OCI-LY7 (cell line): ENCODE measurements at regions not wholly inside any gene's neighbourhood (a gene's known extent, or its start where the extent isn't known, plus 50 kb on each side); places are given as distances from the start of the nearest gene placed in this dataset.

Experiments used
- BruUV-seq: library from RNA; stranded (reverse); fragments of 400-500 nt; replicated peaks from 2 replicates; lab custom pipeline; 2021; lab: Mats Ljungman, UMichigan
- CTCF ChIA-PET: fragments of 300-600 bp; sonication (Branson Sonifier 250); formaldehyde crosslinking; loops from one replicate; lab custom pipeline; 2022; ENCODE audit warnings: antibody characterized with exemption; ENCODE audit not compliant: unreplicated experiment; lab: Charles Lee
- POLR2A ChIA-PET: fragments of 300-600 bp; sonication (Branson Sonifier 250); formaldehyde crosslinking; loops from one replicate; lab custom pipeline; 2022; ENCODE audit warnings: antibody characterized with exemption; lab: Charles Lee
- DNase-seq: peaks from one replicate; pipeline ENCODE4 v3.0.0-alpha.2; 2015; ENCODE audit warnings: low spot score
- H2AFZ ChIP-seq: fragments of 200-600 bp; sonication (generic), shearing (Covaris generic); 2 replicates; pipeline ENCODE4 v1.6.1; 2014; ENCODE audit warnings: mild to moderate bottlenecking, antibody characterized with exemption, low read length, moderate library complexity
- H3K27ac ChIP-seq: fragments of 200-600 bp; sonication (generic); 2 replicates; pipeline ENCODE4 v1.5.1; 2014; ENCODE audit warnings: mixed run types, low read depth, mild to moderate bottlenecking, moderate library complexity, low read length, inconsistent platforms; ENCODE audit not compliant: poor library complexity, severe bottlenecking
- H3K36me3 ChIP-seq: fragments of 200-600 bp; sonication (generic); 2 replicates; pipeline ENCODE4 v1.6.1; 2014; ENCODE audit warnings: mild to moderate bottlenecking, antibody characterized with exemption, low read length, moderate library complexity, mixed read lengths; ENCODE audit not compliant: insufficient read depth
- H3K4me1 ChIP-seq: fragments of 200-600 bp; sonication (generic); 2 replicates; pipeline ENCODE4 v1.5.1; 2014; ENCODE audit warnings: mild to moderate bottlenecking, low read length; ENCODE audit not compliant: insufficient read depth, poor library complexity, severe bottlenecking
- H3K4me2 ChIP-seq: fragments of 200-600 bp; sonication (generic); 2 replicates; pipeline ENCODE4 v1.6.1; 2014; ENCODE audit warnings: mild to moderate bottlenecking, low read length
- H3K4me3 ChIP-seq: fragments of 200-600 bp; sonication (generic); 2 replicates; pipeline ENCODE4 v1.5.1; 2014; ENCODE audit warnings: mild to moderate bottlenecking, low read depth, low read length; ENCODE audit not compliant: poor library complexity, severe bottlenecking
- H3K79me2 ChIP-seq: fragments of 200-600 bp; sonication (generic); 2 replicates; pipeline ENCODE4 v1.6.1; 2016; ENCODE audit warnings: low read depth, mild to moderate bottlenecking, low read length, moderate library complexity, mixed read lengths; ENCODE audit not compliant: insufficient read depth
- H3K9me2 ChIP-seq: fragments of 200-600 bp; sonication (generic); 2 replicates; pipeline ENCODE4 v1.6.1; 2016; ENCODE audit warnings: mild to moderate bottlenecking, low read length, mixed read lengths; ENCODE audit not compliant: insufficient read depth
- H3K9me3 ChIP-seq: fragments of 200-600 bp; sonication (generic); 2 replicates; pipeline ENCODE4 v1.6.1; 2014; ENCODE audit warnings: mild to moderate bottlenecking, mixed run types, low read length, mixed read lengths
- H4K20me1 ChIP-seq: fragments of 200-600 bp; sonication (generic); 2 replicates; pipeline ENCODE4 v1.6.1; 2014; ENCODE audit warnings: mild to moderate bottlenecking, antibody characterized with exemption, low read length, moderate library complexity, mixed read lengths; ENCODE audit not compliant: insufficient read depth
- CTCF ChIP-seq: fragments of 200-600 bp; sonication (generic); conservative IDR thresholded peaks from 2 replicates; pipeline ENCODE4 v1.5.1; 2014; ENCODE audit warnings: mild to moderate bottlenecking, antibody characterized with exemption, low read length, moderate library complexity, mixed read lengths
- EZH2phosphoT487 ChIP-seq: fragments of 200-600 bp; sonication (generic); IDR thresholded peaks from 2 replicates; pipeline ENCODE4 v1.6.1; 2018; ENCODE audit warnings: low read depth, borderline replicate concordance, mild to moderate bottlenecking, mixed run types, antibody characterized with exemption, low read length, moderate library complexity, mixed read lengths
- intact Hi-C: fragments of 100-400 bp; cut with micrococcal nuclease; formaldehyde crosslinking; loops from one replicate; pipeline ENCODE4 v1.10.0; 2022; ENCODE audit not compliant: unreplicated experiment

DNA sequence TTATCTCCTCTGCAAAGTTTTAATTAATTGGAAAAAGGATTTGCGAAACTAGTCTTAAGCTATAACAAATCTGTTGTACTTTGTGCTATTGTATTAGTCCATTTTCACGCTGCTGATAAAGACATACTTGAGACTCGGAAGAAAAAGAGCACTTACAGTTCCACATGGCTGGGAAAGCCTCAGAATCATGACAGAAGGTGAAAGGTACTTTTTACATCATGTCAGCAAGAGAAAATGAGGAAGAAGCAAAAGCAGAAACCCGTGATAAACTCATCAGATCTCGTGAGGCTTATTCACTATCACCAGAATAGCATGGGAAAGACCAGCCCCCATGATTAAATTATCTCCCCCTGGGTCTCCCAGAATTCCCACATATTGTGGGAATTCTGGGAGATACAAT lies 118.1 kb upstream of the PRKD1 start:
- no TSS peak for BruUV-seq
- ChIA-PET POLR2A (interaction anchor here (0.7 kb wide), 1 partner anchor 8 kb away, joined by 4 read pairs; no protein-coding TSS in a partner anchor), CTCF (no interaction called here)
- Histone ChIP-seq H3K36me3 (no peaks in the 10 kb centered on the region), H4K20me1 (no peaks in the 10 kb centered on the region), H3K27ac (no peak overlapping the region), H3K4me1 (no peaks in the 10 kb centered on the region), H3K4me3 (no peak overlapping the region), H3K4me2 (no peak overlapping the region), H3K9me3 (no peaks in the 10 kb centered on the region), H3K79me2 (no peaks in the 10 kb centered on the region), H3K9me2 (no peaks in the 10 kb centered on the region), H2AFZ (no peak overlapping the region)
- intact Hi-C loops = no loop called here
- no peak for TF ChIP-seq CTCF
- TF ChIP-seq EZH2phosphoT487 = no peak
- no peak for DNase-seq

GRCh38 chr14:30053103-30053502 lies 125.5 kb upstream of the PRKD1 start:
- H3K36me3 ChIP-seq = no peaks in the 10 kb centered on the region
- no peak overlapping the region for H3K4me2 ChIP-seq
- intact Hi-C loops = no loop called here
- no peak for TF ChIP-seq CTCF
- TF ChIP-seq EZH2phosphoT487 = no peak
- POLR2A ChIA-PET = no interaction called here
- H2AFZ ChIP-seq = no peak overlapping the region
- CTCF ChIA-PET = no interaction called here
- H3K4me1 ChIP-seq = no peaks in the 10 kb centered on the region
- H3K4me3 ChIP-seq = no peak overlapping the region
- H3K9me3 ChIP-seq = no peaks in the 10 kb centered on the region
- H3K79me2 ChIP-seq = no peaks in the 10 kb centered on the region
- no peaks in the 10 kb centered on the region for H3K9me2 ChIP-seq
- H3K27ac ChIP-seq = no peak overlapping the region
- no peak for DNase-seq
- BruUV-seq = no TSS peak
- no peaks in the 10 kb centered on the region for H4K20me1 ChIP-seq

DNA sequence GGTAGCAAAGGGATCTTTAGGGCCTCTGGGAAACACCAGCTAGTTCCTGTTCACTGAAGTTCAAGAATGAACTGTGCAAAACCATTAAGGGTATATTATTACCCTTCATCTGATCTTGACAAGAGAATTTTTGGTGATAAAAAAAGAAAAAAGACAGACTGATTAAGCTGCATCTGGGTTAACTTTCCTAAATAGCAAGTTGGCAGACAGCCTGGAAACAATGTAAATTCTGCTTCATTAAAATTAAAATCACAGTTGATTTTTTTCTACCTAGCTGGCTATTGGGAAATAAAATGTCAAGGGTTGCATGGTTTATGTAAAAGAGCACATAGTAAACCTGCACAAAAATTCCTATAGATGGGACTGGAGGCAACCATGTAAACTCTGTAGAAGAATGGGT lies 126.6 kb upstream of the PRKD1 start:
- Histone ChIP-seq H3K9me2 (no peaks in the 10 kb centered on the region), H3K79me2 (no peaks in the 10 kb centered on the region), H3K36me3 (no peaks in the 10 kb centered on the region), H3K4me1 (no peaks in the 10 kb centered on the region), H3K9me3 (no peaks in the 10 kb centered on the region), H2AFZ (no peak overlapping the region), H3K27ac (no peak overlapping the region), H4K20me1 (no peaks in the 10 kb centered on the region), H3K4me3 (no peak overlapping the region), H3K4me2 (no peak overlapping the region)
- POLR2A ChIA-PET = interaction anchor here (0.6 kb wide), 1 partner anchor 8 kb away, joined by 4 read pairs; no protein-coding TSS in a partner anchor
- intact Hi-C loops = no loop called here
- BruUV-seq = no TSS peak
- DNase-seq = no peak
- TF ChIP-seq CTCF = no peak
- TF ChIP-seq EZH2phosphoT487 = no peak
- CTCF ChIA-PET = no interaction called here
